HEK293 (cell line): ENCODE measurements at regions not wholly inside any gene's neighbourhood (a gene's known extent, or its start where the extent isn't known, plus 50 kb on each side); places are given as distances from the start of the nearest gene placed in this dataset.

Experiments
- CTCF ChIP-seq: fragments of 450-650 bp; formaldehyde crosslinking; IDR thresholded peaks from 2 replicates; pipeline ENCODE4 v1.5.1; 2016; ENCODE audit warnings: missing biosample characterization, missing genetic modification characterization
- REST ChIP-seq: fragments of 450-650 bp; formaldehyde crosslinking; IDR thresholded peaks from 2 replicates; pipeline ENCODE4 v1.5.1; 2016; ENCODE audit warnings: missing biosample characterization, missing genetic modification characterization
- SP2 ChIP-seq: fragments of 450-650 bp; formaldehyde crosslinking; IDR thresholded peaks from 2 replicates; pipeline ENCODE4 v1.5.1; 2016; ENCODE audit warnings: missing biosample characterization, missing genetic modification characterization
- YY1 ChIP-seq: fragments of 450-650 bp; formaldehyde crosslinking; IDR thresholded peaks from 2 replicates; pipeline ENCODE4 v1.5.1; 2018; ENCODE audit warnings: missing biosample characterization, missing genetic modification characterization
- TF ChIP-seq, protein P1 (sequence below): fragments of 450-650 bp; formaldehyde crosslinking; conservative IDR thresholded peaks from 2 replicates; pipeline ENCODE4 v1.5.1; 2016; ENCODE audit warnings: low read depth, missing biosample characterization, missing genetic modification characterization
- TF ChIP-seq, protein P2 (sequence below): fragments of 450-650 bp; formaldehyde crosslinking; IDR thresholded peaks from 2 replicates; pipeline ENCODE4 v1.5.1; 2016; ENCODE audit warnings: missing biosample characterization, missing genetic modification characterization

GRCh38 chr2:39547811-39548719, 111.0 kb upstream of the MAP4K3 start:
- no peak for TF ChIP-seq CTCF (tag by site-specific recombination)
- TF ChIP-seq, protein P1, sequence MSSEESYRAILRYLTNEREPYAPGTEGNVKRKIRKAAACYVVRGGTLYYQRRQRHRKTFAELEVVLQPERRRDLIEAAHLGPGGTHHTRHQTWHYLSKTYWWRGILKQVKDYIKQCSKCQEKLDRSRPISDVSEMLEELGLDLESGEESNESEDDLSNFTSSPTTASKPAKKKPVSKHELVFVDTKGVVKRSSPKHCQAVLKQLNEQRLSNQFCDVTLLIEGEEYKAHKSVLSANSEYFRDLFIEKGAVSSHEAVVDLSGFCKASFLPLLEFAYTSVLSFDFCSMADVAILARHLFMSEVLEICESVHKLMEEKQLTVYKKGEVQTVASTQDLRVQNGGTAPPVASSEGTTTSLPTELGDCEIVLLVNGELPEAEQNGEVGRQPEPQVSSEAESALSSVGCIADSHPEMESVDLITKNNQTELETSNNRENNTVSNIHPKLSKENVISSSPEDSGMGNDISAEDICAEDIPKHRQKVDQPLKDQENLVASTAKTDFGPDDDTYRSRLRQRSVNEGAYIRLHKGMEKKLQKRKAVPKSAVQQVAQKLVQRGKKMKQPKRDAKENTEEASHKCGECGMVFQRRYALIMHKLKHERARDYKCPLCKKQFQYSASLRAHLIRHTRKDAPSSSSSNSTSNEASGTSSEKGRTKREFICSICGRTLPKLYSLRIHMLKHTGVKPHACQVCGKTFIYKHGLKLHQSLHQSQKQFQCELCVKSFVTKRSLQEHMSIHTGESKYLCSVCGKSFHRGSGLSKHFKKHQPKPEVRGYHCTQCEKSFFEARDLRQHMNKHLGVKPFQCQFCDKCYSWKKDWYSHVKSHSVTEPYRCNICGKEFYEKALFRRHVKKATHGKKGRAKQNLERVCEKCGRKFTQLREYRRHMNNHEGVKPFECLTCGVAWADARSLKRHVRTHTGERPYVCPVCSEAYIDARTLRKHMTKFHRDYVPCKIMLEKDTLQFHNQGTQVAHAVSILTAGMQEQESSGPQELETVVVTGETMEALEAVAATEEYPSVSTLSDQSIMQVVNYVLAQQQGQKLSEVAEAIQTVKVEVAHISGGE (tag by site-specific recombination): no peak
- TF ChIP-seq, protein P2, sequence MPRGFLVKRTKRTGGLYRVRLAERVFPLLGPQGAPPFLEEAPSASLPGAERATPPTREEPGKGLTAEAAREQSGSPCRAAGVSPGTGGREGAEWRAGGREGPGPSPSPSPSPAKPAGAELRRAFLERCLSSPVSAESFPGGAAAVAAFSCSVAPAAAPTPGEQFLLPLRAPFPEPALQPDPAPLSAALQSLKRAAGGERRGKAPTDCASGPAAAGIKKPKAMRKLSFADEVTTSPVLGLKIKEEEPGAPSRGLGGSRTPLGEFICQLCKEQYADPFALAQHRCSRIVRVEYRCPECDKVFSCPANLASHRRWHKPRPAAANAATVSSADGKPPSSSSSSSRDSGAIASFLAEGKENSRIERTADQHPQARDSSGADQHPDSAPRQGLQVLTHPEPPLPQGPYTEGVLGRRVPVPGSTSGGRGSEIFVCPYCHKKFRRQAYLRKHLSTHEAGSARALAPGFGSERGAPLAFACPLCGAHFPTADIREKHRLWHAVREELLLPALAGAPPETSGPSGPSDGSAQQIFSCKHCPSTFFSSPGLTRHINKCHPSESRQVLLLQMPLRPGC (tag by site-specific recombination): no peak
- TF ChIP-seq YY1 (tag by site-specific recombination): no peak
- no peak for TF ChIP-seq REST (tag by site-specific recombination)
- TF ChIP-seq SP2 (tag by site-specific recombination): no peak
